ENCODE measurements at regions not wholly inside any gene's neighbourhood (a gene's known extent, or its start where the extent isn't known, plus 50 kb on each side); places are given as distances from the start of the nearest gene placed in this dataset.

GRCh38 chr5:68500813-68501212 is 285.3 kb downstream of the PIK3R1 start:
- POLR2A ChIA-PET: no interaction called here
- Histone ChIP-seq H3K4me1 (ENCODE audit: control insufficient read depth in 2 of 2, insufficient read depth in 2 of 2, low read length in 2 of 2) (no peaks in the 10 kb centered on the region), H4K20me1 (ENCODE audit: control insufficient read depth, insufficient read depth, low read length, poor library complexity, severe bottlenecking) (no peaks in the 10 kb centered on the region), H3K9me3 (ENCODE audit: control extremely low read depth in 1 of 3, control insufficient read depth in 2 of 3, insufficient read depth in 1 of 3, low read length in 2 of 3) (peaks cover 3 to 22% (median 21%) of the 10 kb centered on the region in 3 donors), H3K27me3 (replicated peaks in 1 of 4; ENCODE audit: control extremely low read depth in 1 of 4, control insufficient read depth in 3 of 4, insufficient read depth in 4 of 4, low read length in 3 of 4) (no peaks in the 10 kb centered on the region), H3K9ac (ENCODE audit: low read length) (no peak overlapping the region), H2AFZ (ENCODE audit: insufficient read depth, low read depth, low read length, poor library complexity, severe bottlenecking) (no peak overlapping the region), H3K4me3 (ENCODE audit: control extremely low read depth in 1 of 5, extremely low read depth in 1 of 5, insufficient read depth in 1 of 5, low read depth in 2 of 5, low read length in 4 of 5) (no peak overlapping the region), H3K4me2 (replicated peaks; ENCODE audit: low read depth, low read length, poor library complexity, severe bottlenecking) (no peak overlapping the region), H3K36me3 (replicated peaks in 1 of 2; ENCODE audit: control extremely low read depth in 1 of 2, control insufficient read depth in 1 of 2, extremely low read depth in 1 of 2, insufficient read depth in 2 of 2, low read length in 1 of 2) (no peaks in the 10 kb centered on the region), H3K79me2 (ENCODE audit: control insufficient read depth, insufficient read depth, low read length) (no peaks in the 10 kb centered on the region), H3K27ac (ENCODE audit: low read length in 2 of 2) (no peak overlapping the region)
- DNase-seq (no peak), ATAC-seq (ENCODE audit: low read depth) (no peak)
- intact Hi-C loops (cut with micrococcal nuclease): no loop called here
- TF ChIP-seq EZH2 (IDR thresholded peaks at IDR 0.05; ENCODE audit: borderline replicate concordance, insufficient read depth, low read depth, low read length, poor library complexity, severe bottlenecking) (no peak), CTCF (IDR thresholded peaks at IDR 0.05) (no peak)
- 96% methylated on average over 4 of the region's 6 CpGs for WGBS (ENCODE audit: insufficient coverage)
- Mint-ChIP-seq H3K4me1 (no peaks in the 10 kb centered on the region), H3K27me3 (no peaks in the 10 kb centered on the region), H3K4me3 (no peak overlapping the region), H3K27ac (no peak overlapping the region), H3K9me3 (ENCODE audit: insufficient read depth) (peaks cover 13% of the 10 kb centered on the region)
- CTCF ChIA-PET: no interaction called here

GRCh38 chr5:68502531-68502930 is 287.0 kb downstream of the PIK3R1 start:
- CTCF ChIA-PET: no interaction called here
- no peak overlapping the region for H3K9ac ChIP-seq (ENCODE audit: low read length)
- no peaks in the 10 kb centered on the region for H4K20me1 ChIP-seq (ENCODE audit: control insufficient read depth, insufficient read depth, low read length, poor library complexity, severe bottlenecking)
- Mint-ChIP-seq H3K9me3 (ENCODE audit: insufficient read depth) (peaks cover 4% of the 10 kb centered on the region), H3K4me3 (no peak overlapping the region), H3K4me1 (no peaks in the 10 kb centered on the region), H3K27ac (no peak overlapping the region), H3K27me3 (no peaks in the 10 kb centered on the region)
- no peaks in the 10 kb centered on the region for H3K27me3 ChIP-seq (replicated peaks in 1 of 4; ENCODE audit: control extremely low read depth in 1 of 4, control insufficient read depth in 3 of 4, insufficient read depth in 4 of 4, low read length in 3 of 4)
- no peak overlapping the region for H3K4me3 ChIP-seq (ENCODE audit: control extremely low read depth in 1 of 5, extremely low read depth in 1 of 5, insufficient read depth in 1 of 5, low read depth in 2 of 5, low read length in 4 of 5)
- H3K9me3 ChIP-seq (ENCODE audit: control extremely low read depth in 1 of 3, control insufficient read depth in 2 of 3, insufficient read depth in 1 of 3, low read length in 2 of 3): peaks cover 0 to 19% (median 12%) of the 10 kb centered on the region in 3 donors
- intact Hi-C loops (cut with micrococcal nuclease): no loop called here
- H3K79me2 ChIP-seq (ENCODE audit: control insufficient read depth, insufficient read depth, low read length): no peaks in the 10 kb centered on the region
- H3K27ac ChIP-seq (ENCODE audit: low read length in 2 of 2): no peak overlapping the region
- no peak for ATAC-seq (ENCODE audit: low read depth)
- POLR2A ChIA-PET: no interaction called here
- no peak overlapping the region for H2AFZ ChIP-seq (ENCODE audit: insufficient read depth, low read depth, low read length, poor library complexity, severe bottlenecking)
- TF ChIP-seq CTCF (IDR thresholded peaks at IDR 0.05) (no peak), EZH2 (IDR thresholded peaks at IDR 0.05; ENCODE audit: borderline replicate concordance, insufficient read depth, low read depth, low read length, poor library complexity, severe bottlenecking) (no peak)
- no peak for DNase-seq
- H3K4me2 ChIP-seq (replicated peaks; ENCODE audit: low read depth, low read length, poor library complexity, severe bottlenecking): no peak overlapping the region
- H3K4me1 ChIP-seq (ENCODE audit: control insufficient read depth in 2 of 2, insufficient read depth in 2 of 2, low read length in 2 of 2): no peaks in the 10 kb centered on the region
- no peaks in the 10 kb centered on the region for H3K36me3 ChIP-seq (replicated peaks in 1 of 2; ENCODE audit: control extremely low read depth in 1 of 2, control insufficient read depth in 1 of 2, extremely low read depth in 1 of 2, insufficient read depth in 2 of 2, low read length in 1 of 2)
